H4 (cell line): ENCODE measurements at regions not wholly inside any gene's neighbourhood (a gene's known extent, or its start where the extent isn't known, plus 50 kb on each side); places are given as distances from the start of the nearest gene placed in this dataset.

Experiments
- DNase-seq: peaks from one replicate; pipeline ENCODE4 v3.0.0-alpha.2; 2015; ENCODE audit warnings: low spot score

DNA sequence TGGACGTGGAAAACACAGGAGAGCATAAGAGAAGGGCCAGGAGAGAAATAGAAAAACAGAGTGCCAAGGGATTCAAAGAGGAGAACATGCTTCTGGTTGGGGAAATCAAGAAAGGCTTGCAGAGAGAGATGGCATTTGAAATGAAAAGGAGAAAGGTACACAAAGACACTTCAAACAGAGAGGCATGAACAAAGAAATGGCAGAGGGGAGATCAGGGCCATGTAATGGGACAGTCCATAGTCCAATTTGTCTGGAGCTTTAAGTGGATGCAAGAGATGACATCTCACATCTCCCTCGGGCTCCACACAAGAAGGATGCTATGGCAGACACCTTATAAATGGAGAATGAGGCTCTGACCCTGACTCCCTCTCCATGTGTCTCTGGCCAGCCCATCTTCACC is 331.1 kb downstream of the MLLT3 start:
- DNase-seq, result no peak

DNA sequence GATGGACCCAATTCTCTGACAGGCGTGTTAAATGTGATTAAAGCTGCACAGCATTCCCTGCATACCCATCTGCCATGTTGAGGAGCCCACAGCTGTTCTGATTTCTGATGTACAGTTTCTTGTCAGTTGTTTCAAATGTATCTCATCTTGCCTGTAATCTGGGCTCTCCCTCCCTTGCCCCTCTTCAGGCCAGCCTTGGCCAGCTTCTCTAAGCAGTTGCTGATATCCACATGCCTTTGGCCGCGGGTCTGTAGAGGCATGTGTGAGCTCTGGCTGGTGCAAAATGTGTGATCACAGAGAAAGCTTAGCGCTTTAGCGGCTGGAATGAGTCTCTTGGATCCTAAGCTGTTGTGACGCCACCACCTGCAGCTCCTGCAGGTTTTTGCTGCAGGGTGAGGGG is 332.0 kb downstream of the MLLT3 start:
- no peak for DNase-seq

DNA sequence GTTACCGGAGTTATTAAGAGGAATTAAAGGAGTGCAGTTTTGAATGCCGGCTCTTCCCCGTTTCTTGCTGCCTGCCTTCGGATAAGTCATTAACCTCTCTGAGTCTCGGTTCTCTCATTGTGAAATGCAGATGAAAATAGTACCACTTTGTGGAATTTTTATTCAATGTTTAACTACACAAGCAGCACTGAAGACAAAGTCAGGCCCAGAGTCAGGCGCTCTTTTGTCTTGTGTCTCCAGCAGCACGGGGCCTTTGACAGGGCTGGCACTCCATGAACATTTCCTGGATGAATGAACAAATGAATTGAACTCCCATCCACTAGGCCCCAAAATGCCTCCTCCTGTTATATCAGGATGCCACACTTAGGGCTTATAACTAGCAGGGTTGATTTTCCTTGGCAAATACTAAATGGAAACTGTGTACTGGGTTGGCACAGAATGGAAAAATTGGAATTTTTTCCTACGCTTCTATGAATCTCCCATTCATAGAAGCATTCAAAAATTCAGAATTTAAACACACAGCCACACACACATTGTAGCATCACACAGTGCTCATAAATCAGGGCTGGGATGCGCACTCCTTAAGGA is 332.8 kb downstream of the MLLT3 start:
- no peak for DNase-seq

DNA sequence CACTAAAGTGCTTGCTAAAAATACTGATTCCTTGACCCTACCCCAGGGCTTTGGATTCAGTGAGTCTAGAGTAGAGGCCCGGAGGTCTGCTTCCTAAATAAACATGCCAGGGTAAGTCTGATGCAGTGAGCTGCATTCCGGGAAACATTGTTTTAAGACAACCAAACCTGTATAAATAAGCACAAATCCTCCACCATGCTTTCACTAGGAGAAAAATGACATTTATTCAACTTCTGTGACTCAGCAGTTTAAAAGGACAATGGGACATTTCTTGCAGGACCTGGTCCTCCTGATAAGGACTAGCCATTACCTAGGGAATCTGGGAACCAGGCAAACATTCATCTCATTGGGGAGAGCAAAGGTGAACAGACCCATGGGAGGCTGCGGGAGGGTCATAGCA is 335.3 kb downstream of the MLLT3 start:
- DNase-seq, result no peak

DNA sequence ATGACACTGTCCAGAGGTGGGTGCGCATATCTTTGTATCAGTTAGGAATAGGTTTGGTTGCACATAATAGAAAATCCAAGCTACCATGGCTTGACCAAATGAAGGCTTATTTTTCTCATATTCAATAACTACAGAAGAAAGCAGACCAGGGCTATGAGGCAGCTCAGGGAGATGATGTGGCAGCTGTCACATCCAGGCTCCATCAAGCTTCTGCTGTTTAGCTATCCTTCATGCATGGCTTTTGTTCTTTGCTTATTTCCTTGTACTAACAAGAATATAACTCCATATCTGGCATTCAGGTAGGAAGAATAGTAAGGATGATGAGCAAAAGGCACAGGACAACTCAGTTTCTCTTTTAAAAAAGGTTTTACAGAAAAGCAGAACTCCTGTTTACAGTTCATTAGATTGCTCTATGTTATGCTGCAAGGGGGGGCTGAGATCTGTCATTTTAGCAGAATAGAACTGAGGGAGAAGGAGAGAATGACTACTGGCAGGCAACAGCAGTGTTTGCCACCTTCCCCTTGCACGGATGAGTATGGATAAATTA is 336.1 kb downstream of the MLLT3 start:
- no peak for DNase-seq

DNA sequence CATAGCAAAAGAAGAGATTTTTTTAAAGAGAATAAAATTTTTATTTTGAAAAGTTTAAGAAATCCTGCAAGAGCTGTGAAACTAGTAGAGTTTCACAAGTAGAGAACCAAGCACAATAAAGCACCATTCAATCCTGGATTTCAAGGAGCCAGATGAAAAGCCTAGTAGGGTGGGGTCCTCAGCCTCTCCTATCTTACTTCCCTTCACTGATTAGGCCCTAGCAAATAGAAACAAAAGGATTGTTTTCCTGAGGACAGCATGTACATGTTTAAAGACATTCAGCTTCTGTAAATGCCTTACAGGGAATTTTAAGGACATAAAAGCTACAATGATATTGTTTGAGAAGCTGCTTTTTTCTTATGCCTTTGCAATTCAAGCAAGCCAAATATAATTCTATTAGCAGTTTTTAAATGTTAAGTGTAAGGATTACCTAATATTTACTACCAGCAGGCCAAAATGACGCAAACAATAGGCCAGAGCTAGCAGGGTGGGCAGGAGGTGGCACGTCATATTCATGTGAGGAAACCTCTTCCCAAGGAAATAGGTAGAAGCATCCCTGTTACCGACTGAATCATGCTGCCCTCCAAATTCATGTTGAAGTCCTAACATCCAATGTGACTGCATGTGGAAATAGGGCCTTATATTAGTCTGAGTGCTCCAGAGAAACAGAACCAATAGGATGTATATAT is 337.6 kb downstream of the MLLT3 start:
- DNase-seq, result no peak

DNA sequence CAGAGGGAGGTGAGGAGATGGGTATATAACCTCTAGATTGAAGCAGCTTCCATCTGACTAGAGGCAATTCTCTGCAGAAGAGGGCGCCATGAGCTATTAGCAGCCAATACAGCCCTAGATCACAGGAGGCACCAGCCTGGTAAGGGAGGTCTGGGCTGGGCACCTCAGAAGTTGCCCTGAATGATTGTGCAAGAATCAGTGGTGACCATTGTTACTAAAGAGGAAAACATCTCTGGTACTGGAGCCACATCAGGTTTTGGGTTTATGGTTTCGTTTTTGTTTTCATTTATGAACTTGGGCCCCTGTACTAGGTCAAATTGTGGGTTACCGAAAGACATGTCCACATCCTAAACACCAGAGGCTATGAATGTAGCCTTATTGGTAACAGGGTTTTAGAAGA is 342.0 kb downstream of the MLLT3 start:
- DNase-seq, result no peak

DNA sequence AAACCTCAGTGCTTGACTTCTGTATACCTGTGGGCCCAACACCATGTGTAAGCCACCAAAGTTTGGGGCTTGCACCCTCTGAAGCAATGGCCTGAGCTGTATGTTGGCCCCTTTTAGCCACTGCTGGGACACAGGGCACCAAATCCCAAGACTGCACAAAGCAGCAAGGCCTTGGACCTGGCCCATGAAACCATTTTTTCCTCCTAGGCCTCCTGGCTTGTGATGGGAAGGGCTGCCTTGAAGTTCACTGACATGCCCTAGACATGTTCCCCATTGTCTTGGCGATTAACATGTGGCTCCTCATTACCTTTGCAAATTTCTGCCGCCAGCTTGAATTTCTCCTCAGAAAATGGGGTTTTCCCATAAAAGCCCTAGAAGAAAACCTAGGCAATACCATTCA is 345.5 kb downstream of the MLLT3 start:
- DNase-seq, result no peak

DNA sequence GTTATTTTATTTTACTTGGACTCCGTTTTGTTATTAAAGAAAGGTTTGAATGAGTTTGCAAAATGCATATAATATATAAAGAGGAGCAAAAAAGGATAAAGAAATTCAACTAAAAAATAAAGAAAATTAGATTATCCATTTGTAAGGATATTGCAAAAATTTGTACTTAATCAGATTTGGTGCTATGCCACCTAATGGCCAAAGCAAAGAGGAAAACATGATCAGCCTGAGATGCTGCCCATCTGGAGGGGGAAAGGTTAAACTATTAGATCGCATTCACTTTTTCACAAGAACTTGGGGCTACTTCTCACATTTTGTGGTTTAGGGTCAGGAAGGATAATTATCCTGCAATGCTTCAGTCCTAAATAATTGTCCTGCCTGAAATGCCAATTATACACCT is 350.6 kb downstream of the MLLT3 start:
- no peak for DNase-seq

DNA sequence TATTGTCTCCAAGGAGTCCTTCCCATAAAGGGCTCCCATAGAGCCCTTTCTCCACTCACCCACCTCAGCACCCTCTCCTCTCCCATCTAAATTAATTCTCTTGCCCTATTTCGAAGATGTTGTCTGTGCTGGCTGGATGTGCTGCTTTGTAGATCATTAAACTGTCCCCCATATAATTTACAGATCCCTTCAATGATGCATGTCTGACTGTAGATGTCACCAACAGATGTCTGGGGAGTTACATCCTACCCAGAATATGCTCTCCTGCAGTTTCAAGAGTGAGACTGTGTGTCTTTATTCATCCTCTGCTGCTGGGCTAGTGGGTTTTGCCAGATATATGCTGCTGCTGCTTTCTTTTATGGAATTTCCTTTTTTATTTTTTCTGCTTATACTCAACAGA is 351.2 kb downstream of the MLLT3 start:
- no peak for DNase-seq

DNA sequence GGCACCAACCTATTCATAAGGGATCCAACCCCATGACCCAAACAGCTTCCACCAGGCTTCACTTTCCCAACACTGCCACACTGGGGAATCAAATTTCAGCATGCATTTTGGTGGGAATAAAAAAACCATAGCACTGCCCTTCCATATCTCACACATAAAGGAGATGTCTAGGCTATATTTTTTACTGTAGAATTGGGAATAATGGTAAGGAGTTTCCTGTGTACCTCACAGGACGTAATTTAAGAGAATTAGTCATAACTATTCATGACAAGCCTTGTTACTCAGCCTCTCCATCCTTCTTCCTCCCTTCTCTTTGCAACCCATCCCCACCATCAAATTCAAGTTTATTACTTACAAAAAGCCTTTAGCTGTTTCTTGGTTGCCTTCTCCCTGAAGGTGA is 352.1 kb downstream of the MLLT3 start:
- DNase-seq, result no peak

DNA sequence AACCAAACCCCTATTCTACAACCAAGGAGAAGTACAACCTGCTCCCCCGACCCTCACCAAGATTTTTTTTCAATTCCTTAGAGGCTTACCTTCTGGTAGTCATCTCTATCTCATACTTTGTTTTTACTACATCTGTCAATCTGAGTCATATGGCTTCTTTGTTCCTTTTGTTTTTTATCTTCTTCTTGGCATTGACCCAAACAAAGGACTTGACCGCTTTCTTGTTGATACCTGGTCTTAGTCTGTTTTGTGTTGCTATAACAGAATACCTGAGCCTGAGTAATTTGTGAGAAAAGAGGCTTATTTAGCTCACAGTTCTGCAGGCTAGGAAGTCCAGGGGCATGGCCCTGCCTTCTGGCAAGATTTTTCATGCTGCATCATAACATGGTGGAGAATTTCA is 352.7 kb downstream of the MLLT3 start:
- DNase-seq, result no peak

DNA sequence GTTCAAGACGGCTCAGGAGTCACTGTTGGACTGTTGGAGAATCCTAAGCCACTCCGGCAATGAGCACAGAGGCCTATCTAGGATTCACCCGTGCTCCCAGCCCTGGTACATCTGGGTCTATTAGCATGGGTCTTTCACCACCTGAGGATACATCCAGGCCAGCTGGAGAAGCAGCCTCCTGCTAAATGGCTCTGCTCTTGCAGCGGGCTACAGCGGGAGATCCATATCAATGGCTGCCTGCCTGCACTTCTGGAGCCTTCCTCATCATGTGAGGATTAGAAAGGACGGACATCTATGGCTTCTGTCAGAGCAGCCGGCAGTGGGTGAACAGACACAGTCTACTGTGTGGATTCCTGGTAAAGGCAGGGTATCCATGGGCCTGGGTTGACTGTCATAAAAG is 357.4 kb downstream of the MLLT3 start:
- DNase-seq, result no peak

DNA sequence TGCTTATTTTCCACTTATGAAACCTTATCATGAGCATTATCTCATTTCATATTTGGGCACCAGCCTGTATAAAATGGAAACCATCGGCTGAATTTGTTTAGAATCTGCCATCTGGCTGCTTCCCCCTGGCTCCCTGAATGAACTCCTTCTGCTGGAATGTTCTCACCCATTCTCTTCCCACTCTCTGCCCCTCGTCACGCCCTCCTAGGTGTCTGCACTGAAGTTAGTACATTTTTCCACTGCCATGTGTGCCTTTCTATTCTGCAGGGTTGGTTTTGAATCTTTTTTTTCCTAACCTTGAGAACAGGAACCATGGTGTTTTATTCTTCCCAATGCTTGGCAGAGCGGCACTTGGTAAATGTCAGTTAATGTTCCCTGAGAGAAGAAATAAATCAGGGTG is 359.7 kb downstream of the MLLT3 start:
- no peak for DNase-seq

DNA sequence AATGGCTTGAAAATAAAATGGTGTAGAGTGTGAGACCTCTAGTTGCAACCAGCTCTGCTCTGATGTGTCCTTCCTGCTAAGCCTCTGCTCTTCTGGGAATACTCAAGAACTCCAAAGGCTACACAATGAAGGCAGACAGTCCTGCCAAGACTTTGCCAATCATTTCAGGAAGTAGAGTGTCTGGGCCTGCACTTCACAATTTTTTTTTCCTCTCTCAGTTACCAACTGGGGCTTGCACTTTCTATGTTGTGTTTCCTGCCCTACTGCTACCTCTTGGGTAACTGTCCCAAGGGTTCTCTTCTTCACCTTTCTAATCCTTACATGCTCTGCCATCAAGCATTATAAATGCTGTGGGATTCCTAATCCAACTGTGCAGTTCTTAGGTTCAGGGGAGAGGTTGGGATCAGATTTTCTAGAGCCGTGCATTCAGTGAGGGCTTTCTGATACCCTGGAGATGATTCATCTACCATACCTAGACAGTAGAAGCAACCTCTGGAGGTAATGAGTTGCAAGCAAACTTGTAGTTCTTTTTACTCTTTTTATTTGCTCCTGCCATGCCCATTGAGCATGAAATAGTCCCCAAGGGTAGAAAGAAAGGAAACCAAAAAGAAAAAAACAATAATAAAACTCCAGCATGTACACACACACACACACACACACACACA is 365.9 kb downstream of the MLLT3 start:
- DNase-seq, result no peak

DNA sequence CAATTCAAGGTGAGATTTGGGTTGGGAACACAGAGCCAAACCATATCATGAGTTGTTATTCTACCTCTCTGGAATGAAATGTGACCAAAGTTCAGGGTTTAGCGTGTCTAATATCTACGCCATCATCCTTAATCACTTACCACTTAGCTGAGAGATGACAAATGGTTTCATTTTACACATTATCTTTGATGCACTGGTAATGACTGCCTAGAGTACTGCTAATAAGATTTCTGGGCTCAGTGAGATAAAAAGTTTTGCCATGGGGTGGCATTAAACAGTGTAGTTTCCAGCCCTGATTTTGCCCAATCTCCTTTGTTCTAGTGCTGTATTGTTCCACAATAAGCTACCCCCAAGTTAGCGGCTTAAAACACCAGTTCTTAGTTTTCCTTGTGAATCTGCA is 367.2 kb downstream of the MLLT3 start:
- DNase-seq, result no peak

DNA sequence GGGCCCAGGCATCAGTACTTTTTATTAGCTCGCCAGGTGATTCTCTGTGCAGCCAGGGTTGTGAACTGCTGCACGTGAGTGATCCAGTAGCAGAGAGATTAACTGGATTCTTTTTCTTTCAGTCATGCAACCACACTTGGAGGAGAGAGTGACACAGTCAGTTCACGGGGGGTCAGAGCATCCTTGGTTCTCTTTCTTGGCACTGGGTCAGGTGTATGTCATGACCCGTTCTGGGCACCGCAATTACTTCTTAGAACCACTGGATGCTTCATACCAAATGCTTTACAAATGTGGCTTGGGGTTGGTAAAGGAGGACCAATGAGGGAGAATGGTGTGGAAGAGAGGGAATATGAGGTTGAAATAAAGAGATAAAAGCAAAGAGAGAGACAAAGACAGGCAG is 368.7 kb downstream of the MLLT3 start:
- no peak for DNase-seq

DNA sequence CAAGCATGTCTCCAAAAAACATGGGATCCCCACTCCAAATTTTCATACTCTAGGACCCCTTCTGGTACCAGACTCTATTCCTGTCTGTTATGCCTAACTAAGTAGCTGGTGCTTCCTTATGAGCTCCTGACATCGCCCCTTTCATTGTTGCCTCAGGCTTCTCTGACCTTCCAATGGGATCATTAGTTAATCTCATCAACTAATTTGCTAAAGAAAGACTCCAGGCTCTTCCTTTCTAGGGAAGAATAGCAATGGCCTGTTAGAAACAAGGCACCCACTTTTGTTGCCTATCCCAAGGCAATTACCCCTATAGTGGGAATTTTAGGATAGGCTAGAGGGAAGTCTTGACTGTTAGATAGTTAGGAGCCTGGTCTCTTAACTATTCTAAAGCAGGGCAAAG is 369.5 kb downstream of the MLLT3 start:
- no peak for DNase-seq

DNA sequence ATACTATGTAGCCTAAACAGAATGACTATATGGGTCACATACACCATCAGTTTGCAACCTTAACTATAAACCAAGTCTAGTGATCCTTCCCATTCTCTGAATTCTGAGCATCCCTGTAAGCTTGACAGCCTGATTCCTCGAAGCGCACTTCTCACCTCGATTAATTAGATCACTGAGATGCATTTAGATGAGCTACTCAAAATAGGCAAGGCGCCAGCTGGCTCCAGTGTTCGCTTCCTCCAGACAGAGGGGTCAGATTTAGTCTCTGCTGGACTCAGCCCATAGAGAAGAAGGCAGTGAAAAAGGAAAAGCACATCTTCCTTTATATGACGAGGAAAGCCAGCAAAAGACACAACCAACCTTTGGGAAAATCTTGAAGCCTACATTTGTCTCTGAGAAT is 371.5 kb downstream of the MLLT3 start:
- DNase-seq, result no peak

DNA sequence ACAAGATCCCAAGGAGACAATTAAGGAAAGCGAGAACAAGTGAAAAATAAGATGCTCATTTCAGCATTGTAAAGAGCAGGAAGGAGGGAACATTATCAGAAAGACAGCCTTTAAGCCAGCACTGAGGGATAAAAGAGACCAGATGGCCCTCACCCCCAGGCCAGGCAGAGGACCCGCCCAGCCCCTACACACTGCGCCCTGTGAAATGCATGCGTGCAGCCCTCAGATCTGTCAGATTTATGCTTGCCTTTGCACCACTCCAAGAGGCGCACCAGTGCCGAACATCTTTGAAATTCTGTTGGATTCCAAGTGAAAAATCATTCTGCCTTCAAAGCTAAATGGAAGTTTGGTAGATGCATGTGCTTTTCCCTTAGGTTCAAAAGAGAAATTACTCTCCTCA is 378.0 kb downstream of the MLLT3 start:
- no peak for DNase-seq

DNA sequence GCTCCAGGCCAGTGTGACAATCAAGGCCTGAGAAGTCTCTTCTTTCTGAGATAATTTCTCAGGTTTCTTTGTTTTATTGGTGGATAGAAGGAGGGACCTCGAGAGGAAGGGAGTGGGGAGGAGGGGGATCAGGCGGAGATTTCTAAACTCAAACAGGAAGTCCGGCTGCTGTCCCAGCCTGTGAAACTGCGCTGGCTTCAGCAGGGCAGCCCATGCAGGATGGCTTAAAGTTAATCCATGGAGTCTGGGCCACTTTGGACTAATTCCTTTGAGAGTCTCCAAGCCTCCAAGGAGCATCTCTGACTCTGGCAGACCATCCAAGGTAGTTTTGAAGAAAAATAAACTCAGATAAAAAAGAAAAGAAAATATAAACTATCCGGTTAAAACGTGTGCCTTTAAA is 378.5 kb downstream of the MLLT3 start:
- DNase-seq, result no peak

DNA sequence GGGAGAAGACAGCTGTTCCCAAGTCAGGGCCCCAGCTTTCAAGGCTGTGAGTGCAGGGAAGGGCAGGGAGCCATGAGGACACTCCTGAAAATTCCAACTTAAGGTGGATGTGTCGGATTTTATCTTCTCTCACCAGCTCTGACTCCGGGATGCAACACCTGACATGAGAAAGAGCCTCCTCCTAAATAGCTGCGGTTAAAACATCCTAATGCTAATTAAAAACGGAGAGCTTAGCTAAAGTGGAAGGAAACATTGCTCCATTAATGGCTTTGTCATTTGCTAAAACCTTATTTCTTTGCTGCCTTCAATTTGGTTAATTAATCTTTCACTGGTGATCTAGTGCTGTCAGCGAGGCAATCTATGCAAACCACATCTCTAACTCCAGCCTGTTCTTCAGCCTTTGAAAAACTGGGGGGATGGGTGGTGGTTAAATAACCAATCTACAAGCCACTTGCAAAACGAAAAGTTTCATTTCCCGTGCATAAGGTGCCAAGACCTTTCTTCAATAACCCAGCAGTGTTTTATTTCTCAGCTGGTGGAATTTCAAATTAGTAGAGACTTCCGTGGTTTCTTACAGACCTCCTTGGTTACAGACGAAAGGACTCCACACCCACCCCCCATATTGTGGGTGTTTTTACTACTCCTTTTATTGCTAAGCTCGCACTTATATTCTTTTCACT is 379.6 kb downstream of the MLLT3 start:
- no peak for DNase-seq

DNA sequence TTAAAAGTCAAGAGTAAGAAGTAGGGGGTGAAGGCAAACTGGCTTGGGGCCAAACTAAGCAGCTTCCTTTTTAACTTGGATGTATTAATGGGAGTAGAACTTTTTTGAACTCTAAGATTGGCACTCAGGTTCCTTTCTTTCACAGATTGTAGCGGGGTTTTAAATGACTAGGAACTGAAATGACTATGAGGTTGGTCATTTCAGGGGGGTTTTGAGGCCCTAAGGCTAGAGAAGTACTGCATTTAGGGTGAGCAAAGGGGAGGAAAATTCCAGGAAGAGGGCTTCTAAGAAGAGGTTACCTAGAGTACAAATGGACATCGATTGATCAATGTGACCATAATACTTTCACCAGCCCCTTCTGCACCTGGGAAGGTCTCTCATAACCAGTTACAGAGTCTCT is 381.8 kb downstream of the MLLT3 start:
- DNase-seq, result no peak
